Stimulated activated naive CD8-positive, alpha-beta T cell treated with anti-CD3 and anti-CD28 coated beads, Interleukin-15, Interleukin-2, amounts not matched to agents 100 U/mL and 50 U/mL, for 24 hours (primary cell): ENCODE measurements at regions not wholly inside any gene's neighbourhood (a gene's known extent, or its start where the extent isn't known, plus 50 kb on each side); places are given as distances from the start of the nearest gene placed in this dataset.
"Not testable (repeated sequence)": the region's sequence is repeated elsewhere in the genome, so short reads cannot be mapped to it uniquely, and the experiment has no call there.

Experiments
- ATAC-seq: fragments of 150-1000 bp; cut with Tn5 transposase; one replicate; pipeline ENCODE4 v1.10.0; 2021
- DNase-seq: peaks from one replicate; pipeline ENCODE4 v3.0.0; 2021

DNA sequence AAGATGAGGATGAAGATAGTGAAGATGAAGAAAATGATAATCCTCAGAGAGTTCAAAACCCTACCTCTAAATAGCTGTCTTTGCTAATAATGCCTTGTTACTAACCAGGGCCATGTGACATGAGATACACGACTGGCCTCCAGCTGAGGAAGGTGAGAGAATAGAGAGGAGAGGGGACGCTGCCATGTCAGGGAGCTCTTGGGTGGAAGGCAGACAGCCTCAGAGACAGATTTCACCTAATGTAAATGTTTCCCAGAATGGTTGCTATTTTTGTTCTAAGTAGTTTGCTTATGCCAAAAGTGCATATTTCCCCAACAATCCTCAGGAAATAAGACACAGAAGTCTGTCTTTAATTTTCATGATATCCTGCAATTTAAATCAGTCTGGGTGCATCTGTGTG is 138.4 kb downstream of the ELOVL4 start:
- DNase-seq (no peak), ATAC-seq (no peak)

DNA sequence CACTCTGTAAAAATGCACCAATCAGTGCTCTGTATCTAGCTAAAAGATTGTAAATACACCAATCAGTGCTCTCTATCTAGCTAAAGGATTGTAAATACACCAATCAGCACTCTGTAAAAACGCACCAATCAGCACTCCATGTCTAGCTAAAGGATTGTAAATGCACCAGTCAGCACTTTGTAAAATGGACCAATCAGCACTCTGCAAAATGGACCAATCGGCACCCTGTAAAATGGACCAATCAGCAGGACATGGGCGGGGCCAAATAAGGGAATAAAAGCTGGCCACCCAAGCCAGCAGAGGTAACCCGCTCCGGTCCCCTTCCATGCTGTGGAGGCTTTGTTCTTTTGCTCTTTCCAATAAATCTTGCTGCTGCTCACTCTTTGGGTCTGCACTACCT is 140.7 kb downstream of the ELOVL4 start:
- not testable (repeated sequence) for DNase-seq, ATAC-seq

DNA sequence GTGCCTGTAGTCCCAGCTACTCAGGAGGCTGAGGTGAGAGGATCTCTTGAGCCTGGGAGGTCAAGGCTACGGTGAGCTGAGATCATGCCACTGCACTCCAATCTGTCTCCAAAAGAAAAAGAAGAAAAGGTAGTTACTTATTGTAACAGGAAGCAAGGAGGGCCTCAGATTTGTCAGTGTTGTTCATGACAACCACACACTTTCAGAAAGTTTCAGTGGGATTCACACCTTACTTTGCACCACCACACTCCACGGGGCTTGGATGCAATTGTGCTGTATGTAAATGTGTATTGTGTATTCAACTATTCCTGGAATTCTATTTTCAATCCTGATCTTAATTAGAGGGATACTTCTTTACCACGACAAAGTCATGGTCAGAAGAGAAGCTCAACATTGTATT is 142.6 kb downstream of the ELOVL4 start:
- ATAC-seq = no peak
- DNase-seq = no peak

DNA sequence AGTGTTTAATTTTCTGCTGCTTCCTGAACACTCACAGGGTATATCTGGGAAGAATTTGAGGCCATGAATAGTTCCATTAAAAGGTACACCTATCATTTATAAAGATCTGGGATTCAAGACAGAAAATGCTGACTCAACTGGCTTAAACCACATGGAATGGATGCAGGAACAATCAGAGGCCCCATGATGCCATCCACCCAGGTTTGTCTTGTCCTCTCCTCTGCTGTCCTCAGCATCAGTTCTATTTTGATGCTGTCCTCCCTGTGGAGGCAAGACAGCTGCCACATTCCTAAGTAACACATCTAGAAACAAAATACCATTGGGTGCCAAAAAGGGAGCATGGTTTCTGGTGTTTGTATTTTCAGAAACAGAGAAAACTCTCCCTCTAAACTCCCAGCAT is 143.4 kb downstream of the ELOVL4 start:
- no peak for DNase-seq
- ATAC-seq = no peak

DNA sequence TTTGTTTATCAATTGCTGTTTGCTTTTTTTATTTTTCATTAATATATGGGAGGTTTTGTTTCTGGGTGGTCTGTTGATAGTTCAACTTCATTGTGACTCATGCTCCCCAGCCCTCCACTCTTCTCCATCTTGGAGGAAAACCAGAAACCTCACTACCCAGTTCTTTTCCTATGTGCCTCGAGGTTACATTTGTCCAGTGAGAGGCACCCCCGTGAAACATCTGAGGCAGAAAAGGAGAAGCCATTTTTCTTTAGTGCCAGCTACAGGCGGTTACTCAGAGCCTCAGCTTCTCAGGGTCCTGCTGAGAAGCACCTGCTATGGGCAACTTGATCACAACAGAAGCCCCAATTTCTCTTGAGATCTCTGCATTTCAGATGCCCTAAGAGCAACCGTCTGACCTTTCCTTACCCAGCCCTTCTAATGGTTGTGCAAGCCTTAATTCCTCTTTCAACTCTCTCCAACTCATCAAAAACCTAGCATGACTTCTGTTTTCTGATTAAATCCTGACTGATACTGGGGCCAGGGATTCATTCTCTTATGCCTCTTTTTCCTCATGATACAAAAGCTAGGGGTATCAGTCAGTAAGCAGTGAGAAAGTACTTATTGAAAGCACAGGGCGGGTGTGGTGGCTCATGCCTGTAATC is 144.6 kb downstream of the ELOVL4 start:
- DNase-seq = no peak
- ATAC-seq = no peak

DNA sequence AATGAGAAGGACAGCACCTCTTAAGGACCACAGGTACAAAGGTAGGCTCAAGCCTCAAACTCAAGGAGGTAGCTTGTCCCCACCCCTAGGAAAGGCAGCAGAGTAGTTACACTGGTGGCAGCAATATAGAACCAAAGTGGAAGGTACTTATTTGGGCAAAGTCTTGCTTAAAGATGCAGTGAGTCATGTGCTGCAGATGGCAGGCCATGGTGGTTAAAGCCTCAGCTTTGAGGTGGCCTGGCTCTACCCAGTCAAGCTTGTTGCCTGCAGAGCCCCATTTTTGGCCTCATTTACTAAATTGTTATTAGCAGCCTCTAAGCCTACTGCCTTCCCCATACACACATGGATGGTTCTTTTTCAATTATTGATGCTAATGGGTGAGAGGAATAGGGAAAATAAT is 146.0 kb downstream of the ELOVL4 start:
- no peak for DNase-seq
- peak; percentile 9 for ATAC-seq

DNA sequence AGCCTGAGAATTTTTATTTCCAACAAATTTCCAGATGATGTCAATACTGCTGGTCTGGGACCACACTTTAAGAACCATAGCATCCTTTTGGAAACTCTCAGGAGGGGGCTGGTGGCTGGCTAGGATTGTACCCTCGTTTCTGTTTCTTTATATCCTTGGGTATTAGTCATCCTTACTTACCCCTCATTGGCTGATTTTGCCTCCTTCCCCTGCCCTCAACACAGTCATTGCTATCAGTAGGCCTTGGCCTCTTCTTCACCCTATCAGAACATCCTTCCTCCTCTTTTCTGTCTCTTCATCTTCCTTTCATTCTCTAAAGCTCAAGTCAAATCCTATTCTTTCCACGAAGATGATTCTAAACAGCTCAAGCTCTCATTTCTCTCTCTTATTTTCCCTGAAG is 148.5 kb downstream of the ELOVL4 start:
- no peak for DNase-seq
- ATAC-seq = no peak

DNA sequence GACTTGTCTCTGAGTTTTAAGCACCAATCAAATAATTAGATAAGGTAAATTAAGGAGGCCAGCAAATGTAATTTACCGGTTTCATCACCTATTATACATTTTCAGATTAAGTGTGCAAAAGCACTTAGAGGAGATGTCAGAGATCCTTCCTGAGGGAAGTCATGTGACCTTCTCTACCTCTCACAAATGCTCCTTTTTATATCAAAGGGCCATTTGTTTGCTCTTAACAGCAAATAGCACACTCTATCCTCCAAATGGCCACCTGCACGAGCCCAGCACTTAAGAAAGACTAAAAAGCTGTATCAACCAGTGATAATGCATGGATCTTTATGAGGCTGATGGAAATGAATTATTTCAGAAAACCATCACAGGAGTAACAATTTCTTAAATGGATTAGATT is 149.4 kb downstream of the ELOVL4 start:
- DNase-seq (no peak), ATAC-seq (no peak)

DNA sequence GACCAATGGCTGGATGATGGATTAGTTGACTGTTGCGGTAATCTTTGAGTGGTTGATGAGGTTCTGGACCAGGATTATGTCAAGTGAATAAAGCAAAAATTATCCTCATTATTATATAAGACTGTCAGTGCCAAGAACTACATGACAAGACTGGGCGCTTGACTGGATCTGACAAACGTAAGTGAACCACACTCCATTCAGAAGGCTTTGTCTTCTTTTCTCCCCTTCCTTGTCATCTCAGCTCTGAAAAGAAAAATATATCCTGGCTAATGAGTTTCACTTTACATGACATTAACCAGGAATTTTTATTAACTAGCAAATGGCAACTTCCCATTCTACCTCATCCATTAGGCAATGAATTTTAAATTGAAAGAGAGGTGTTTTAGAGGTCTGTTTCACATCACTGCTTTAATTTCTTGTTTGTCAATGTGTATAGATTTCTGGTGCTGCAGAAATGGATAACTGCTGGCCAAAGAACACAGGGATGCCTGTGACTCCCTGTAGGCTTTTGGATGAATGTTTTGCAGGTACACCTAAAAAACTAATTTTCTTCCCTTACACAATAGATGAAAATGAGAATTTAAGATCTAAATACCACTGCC is 150.1 kb downstream of the ELOVL4 start:
- DNase-seq = no peak
- ATAC-seq = no peak

DNA sequence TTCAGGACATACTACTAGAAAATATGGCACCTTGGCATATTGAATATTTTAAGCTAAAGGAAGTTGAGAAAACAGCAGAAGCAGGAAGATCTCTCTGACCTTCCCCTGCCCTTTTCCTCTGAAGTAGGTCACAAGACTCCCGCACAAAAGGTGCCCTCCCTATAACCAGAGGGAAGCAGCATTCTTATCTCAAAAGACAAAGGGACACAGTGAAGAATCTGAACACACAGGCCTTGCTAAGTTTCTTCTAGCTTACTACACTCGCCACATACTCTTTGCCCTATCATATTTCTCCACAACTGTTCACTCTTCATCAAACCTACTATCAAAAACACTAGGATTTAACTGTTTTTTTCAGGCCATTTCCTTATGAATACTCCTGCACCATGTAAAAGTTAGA is 151.2 kb downstream of the ELOVL4 start:
- ATAC-seq (no peak), DNase-seq (no peak)

DNA sequence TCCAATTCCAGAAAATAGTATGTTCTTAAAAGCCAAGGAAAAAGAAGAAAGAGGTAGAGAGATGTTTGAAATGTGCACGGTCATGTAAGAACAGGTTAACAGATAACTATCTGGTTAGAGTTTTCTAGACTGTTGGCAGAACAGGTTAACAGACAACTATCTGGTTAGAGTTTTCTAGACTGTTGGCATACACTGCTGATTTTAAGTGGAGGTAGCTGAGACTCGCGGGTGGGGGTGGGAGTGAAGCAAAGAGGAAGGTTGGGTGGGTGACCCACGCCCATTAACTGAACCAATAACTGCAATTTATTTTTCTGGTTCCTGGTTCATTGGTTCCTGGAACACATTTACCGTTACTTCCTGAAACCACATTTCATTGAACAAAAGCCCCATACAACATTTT is 157.5 kb downstream of the ELOVL4 start:
- ATAC-seq (no peak), DNase-seq (no peak)

DNA sequence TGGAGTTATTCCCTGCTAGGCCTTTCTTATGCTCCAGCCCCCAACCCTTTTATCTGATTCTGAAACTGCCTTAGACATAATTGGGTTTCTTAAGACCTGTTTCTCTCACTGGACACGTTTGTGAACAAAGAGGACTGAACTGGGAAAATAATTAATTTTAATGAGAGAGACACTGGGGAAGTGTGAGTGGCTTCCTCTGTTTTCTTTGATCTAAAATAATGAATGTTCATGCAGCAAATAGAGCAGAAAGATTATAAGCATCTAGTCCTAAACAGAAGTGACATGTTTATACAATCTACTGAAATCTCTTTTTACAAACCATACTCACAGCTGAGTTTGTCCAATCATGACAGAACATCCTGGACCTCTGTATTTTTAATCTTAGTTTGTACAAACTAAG is 157.6 kb downstream of the SH3BGRL2 start:
- ATAC-seq (no peak), DNase-seq (no peak)

DNA sequence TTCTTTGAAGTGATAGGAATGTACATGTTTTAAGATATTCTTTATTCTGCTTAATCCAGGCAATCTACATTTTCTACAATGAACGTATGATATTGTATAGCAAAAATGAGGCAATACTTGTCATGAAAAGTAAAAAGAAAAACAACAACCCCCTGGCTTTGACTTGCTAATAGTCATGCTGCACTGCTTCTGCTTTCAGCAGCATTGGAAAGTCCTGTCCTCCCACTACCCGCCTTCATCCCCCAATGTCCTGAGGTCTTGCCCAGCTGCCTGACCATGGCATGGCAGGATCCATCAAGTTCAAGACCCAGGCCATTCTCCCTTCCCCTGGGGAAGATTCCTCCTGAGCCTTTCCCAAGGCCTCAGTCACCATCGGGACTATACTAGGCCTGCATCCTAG is 156.5 kb downstream of the SH3BGRL2 start:
- DNase-seq (no peak), ATAC-seq (no peak)

DNA sequence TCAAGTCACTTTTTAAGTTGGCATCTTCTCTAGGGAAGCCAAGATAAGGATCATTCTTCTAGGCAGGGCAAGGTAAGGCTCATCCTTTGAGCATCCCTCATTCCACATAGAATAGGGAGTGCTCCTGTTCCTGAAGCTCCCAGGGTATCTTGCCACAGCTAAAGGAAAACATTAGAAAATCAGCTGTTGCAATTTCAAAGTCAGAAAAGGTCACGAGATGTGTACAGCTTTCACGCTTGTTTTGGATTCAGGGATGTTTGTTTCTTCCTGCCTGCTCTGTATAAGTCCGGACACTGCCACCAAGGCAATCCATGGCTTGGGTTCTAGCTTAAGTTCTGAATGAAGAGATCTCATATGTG is 153.2 kb downstream of the SH3BGRL2 start:
- DNase-seq = no peak
- no peak for ATAC-seq

DNA sequence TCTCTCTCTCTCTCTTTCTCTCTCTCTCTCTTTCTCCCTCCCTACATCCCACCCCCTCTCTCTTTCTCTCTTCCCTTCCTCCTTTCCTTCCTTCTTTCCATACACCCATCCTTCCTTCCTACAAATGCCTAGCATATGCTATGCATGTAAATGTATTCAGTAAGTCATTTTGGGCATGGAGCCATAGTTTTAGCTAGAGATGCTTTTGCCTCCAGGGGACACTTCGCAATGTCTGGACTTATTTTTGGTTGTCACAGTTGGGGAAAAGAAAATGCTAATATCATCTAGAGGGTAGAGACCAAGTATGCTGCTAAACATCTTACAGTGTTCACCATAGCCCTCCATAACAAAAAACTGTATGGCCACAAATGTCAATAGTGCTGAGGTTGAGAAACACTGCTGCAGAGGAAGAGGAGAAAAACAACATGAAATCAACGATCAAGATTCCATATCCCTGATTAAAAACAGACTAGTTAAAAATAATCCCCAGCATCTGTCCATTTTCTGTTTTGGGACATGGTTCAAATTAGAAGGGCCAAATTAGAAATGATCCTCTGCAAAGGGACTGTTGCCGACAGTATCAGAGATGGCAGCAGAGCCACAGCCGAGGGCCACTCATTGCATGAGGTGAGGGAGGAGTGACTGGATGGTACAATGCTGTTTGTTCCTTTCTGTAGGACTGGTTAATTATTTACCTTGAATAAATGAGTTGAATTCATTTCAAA is 152.7 kb downstream of the SH3BGRL2 start:
- no peak for DNase-seq
- ATAC-seq = no peak

DNA sequence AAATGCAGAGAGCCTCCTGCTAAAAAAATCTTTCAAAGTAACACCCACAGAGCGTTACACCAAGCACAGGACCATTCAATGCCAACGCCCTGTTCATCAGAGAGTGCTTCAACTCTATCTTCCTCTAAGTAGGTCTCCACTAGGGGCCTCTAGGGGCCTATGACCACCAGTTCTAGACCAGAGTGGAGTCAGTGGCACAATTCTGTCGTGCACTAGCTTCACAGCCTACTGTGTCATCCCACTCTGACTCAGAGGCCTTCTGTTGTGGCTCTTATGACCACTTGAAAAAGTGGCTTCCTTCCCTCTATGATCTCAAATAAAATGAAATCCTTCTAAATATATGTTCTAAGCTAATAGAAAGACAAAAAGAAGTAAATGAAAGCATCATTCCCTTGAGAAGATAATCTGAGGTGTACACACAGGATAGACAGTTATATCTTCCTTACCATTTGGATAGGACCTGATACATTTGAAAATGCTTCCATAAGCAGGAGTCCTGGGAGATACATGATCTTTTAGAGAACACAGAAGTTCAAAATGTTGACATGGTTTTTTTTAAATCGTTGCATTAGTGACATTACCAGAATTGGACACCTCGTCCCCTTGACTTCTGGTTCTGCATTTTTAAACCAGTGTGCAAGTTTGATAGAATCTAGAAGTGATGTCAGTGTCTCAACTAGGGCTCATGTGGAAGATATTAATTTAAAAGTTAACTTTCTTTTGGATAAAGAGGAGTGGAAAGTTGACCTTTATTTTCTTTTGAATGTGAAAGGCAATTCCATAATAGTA is 151.9 kb downstream of the SH3BGRL2 start:
- ATAC-seq (peak; percentile 67), DNase-seq (no peak)

DNA sequence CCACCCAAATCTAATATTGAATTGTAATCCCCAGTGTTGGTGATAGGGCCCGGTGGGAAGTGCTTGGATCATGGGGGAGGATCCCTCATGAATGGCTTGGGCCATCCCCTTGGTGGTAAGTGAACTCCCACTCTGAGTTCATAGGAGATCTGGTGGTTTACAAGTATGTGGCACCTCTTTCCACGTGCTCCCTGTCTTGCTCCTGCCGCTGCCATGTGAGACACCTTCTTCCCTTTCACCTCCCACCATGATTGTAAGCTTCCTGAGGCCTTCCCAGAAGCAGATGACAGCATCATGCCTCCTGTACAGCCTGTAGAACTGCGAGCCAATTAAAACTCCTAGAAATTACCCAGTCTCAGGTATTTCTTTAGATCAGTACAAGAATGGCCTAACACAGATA is 150.8 kb downstream of the SH3BGRL2 start:
- DNase-seq (no peak), ATAC-seq (no peak)

DNA sequence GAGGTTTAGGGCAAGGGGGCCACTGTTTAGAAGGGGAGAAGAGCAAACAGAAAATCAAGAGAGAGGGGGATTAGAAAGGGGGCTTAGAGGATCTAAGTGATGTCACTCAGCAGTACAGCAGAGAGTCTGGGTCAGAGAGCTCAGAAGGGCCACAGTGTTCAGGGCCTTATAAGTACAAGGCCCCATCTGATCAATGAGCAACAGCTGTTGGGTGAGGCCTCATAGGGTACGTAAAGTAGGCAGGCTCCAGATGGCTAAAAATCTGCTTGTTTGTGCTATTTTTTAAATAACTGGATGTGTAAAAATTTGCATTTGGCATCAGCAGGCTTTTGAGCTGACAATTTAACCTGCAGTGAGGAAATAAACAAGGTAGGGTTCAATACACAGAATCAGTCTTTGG is 149.8 kb downstream of the SH3BGRL2 start:
- ATAC-seq = no peak

DNA sequence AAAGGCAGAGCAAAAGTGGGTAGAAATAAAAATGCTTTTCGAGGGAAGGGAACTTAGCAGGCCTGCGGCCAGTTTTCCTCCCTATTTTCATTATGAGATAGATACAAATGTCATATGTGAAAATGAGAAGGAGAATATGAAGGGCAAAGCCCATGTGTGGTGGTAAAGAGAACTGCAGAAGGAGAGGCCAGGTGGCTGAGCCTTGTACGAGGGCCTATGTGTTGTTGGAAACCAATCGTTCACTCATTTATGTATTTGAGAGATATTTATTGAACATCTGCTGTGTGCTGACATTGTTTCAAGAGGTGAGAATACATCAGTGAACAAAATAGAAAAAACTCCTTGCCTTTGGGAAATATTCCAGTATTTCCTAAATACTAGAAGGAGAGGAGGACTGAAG is 147.7 kb downstream of the SH3BGRL2 start:
- no peak for ATAC-seq
- DNase-seq = no peak

More for the DNA sequence above, 149.8 kb downstream of the SH3BGRL2 start:
- DNase-seq = no peak

DNA sequence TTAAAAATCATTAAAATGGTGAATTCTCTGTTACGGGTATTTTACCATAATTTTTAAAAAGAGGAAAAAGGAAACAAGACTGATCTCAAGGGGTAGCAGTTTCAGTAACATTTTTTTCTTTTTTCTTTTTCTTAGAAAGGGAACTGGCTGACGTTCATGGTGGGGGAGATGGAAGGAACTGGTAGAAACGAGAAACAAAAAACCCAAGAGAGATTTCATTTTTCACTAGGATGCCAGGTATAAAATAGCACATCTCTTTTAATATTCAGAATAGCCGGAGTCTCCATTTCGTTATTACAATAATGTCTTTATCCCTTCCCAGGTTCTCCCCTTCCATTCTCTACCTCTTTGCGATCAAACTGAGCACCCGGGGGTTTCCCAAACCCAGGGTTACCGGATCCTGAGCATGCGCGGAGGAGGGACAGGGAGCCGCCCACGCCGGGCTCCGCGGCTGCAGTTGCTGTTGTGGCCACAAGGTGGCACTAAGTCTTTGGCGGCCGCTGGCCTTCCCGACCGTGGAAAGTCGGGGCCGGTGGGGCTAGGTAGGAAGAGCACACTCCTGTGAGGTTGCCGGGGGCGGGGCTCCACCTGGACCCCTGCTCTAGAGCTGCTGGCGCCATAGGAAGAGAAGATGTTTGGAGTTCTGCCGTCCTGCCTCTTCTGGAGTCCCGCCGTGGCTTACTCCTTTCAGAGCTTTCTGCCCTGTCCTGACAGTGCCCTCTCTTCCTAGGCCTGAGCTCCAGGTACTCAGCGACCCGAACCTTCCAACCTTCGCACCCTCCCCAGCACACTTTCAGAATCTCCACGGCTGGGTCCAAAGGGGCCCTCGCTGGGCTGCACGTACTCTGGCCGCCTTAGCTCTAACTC is 146.8 kb downstream of the SH3BGRL2 start:
- peak; percentile 72 for ATAC-seq
- peak; percentile 93 for DNase-seq

DNA sequence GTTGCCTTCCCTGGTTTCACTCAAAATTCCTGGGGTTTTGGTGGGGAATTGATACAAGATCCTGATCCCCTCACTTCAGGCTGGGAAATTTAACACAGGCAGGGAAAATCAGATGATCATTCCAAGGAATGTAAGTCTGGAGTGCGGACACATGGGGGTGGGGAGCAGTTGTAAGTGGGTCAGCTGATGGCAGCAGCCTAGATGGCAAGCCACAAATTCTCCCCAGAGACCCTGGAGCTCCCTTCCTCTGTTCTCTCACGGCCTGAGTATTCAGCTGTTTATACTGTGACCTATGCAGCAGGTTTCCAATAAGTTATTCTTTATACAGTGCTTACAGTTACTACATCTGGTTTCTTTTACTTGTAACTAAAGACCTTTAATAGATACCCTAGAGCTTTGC is 144.9 kb downstream of the SH3BGRL2 start:
- DNase-seq (no peak), ATAC-seq (no peak)

DNA sequence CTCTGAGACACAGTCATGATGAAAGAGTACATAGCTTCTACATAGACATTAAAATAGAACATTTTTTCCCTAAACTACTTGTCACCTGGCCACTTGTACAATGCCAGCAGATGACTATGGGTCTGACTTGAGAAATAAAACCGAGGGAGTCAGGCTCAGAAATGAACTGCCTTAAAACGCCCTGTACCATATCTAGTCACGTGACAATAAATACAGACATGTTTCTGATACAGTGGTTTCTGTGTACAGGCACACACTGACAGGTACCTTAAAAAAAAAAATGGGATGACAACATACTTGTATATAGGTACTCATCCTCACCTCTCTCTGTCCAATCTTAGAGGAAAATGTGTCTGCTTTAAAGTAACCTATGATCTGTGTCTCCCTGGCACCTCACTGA is 144.1 kb downstream of the SH3BGRL2 start:
- no peak for ATAC-seq
- no peak for DNase-seq
